ENCODE measurements at regions not wholly inside any gene's neighbourhood (a gene's known extent, or its start where the extent isn't known, plus 50 kb on each side); places are given as distances from the start of the nearest gene placed in this dataset.

DNA sequence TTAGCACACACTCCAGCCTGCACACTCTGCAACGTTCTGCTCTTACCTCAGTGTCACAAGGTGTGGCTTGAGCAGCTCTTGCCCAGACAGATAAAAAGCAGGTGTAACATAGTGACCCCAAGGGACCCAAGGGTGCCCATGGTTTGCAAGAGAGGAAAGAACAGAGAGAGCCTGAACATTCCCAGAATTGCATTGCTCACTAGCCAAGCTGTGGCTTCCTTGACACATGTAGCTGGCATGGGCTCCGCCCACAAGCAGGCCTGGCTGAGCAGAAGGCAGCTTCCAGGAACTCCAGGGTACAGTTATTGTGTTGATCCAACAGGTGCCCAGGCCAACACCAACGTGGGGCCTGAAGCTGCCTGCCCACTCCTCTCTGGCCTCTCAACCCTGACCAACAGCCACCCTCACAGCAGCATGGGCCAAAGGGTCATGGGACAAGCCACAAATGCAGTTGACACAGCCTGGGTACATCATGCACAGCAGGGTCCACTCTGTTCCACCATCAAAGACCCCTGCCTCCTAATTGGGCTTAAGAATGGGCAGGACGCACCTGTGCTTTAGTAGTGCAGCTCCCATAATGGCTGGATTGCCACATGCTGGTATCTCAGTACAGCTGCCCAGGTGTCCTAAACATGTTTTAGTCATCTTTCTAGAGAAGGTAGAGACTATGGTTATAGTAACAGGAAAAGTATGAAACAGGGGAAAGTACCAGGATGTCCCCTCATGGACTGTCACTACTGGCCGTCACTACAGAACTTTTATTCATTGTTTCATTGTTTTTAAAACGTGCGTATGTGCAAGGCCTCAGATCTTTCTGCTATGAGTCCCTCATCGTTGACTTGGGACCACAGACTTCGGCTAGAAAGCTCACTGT, 73.7 kb upstream of the ACSL1 start:
- TF ChIP-seq, protein P1, sequence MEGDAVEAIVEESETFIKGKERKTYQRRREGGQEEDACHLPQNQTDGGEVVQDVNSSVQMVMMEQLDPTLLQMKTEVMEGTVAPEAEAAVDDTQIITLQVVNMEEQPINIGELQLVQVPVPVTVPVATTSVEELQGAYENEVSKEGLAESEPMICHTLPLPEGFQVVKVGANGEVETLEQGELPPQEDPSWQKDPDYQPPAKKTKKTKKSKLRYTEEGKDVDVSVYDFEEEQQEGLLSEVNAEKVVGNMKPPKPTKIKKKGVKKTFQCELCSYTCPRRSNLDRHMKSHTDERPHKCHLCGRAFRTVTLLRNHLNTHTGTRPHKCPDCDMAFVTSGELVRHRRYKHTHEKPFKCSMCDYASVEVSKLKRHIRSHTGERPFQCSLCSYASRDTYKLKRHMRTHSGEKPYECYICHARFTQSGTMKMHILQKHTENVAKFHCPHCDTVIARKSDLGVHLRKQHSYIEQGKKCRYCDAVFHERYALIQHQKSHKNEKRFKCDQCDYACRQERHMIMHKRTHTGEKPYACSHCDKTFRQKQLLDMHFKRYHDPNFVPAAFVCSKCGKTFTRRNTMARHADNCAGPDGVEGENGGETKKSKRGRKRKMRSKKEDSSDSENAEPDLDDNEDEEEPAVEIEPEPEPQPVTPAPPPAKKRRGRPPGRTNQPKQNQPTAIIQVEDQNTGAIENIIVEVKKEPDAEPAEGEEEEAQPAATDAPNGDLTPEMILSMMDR (IDR thresholded peaks at IDR 0.05 in 2 of 3, conservative IDR thresholded peaks at IDR 0.05 in 1 of 3; ENCODE audit: control insufficient read depth in 2 of 3, extremely low read depth in 1 of 3, insufficient read depth in 1 of 3, low read depth in 3 of 3, low read length in 3 of 3) = no peak
- no peak for TF ChIP-seq POLR2A (IDR thresholded peaks at IDR 0.05; ENCODE audit: low read depth, low read length)
- no peak for TF ChIP-seq NFYA (IDR thresholded peaks at IDR 0.05; ENCODE audit: borderline replicate concordance, low read depth, low read length)
- TF ChIP-seq, protein P2, sequence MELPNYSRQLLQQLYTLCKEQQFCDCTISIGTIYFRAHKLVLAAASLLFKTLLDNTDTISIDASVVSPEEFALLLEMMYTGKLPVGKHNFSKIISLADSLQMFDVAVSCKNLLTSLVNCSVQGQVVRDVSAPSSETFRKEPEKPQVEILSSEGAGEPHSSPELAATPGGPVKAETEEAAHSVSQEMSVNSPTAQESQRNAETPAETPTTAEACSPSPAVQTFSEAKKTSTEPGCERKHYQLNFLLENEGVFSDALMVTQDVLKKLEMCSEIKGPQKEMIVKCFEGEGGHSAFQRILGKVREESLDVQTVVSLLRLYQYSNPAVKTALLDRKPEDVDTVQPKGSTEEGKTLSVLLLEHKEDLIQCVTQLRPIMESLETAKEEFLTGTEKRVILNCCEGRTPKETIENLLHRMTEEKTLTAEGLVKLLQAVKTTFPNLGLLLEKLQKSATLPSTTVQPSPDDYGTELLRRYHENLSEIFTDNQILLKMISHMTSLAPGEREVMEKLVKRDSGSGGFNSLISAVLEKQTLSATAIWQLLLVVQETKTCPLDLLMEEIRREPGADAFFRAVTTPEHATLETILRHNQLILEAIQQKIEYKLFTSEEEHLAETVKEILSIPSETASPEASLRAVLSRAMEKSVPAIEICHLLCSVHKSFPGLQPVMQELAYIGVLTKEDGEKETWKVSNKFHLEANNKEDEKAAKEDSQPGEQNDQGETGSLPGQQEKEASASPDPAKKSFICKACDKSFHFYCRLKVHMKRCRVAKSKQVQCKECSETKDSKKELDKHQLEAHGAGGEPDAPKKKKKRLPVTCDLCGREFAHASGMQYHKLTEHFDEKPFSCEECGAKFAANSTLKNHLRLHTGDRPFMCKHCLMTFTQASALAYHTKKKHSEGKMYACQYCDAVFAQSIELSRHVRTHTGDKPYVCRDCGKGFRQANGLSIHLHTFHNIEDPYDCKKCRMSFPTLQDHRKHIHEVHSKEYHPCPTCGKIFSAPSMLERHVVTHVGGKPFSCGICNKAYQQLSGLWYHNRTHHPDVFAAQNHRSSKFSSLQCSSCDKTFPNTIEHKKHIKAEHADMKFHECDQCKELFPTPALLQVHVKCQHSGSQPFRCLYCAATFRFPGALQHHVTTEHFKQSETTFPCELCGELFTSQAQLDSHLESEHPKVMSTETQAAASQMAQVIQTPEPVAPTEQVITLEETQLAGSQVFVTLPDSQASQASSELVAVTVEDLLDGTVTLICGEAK (IDR thresholded peaks at IDR 0.05; ENCODE audit: borderline replicate concordance) = no peak
- no peak for TF ChIP-seq POLR2AphosphoS5 (IDR thresholded peaks at IDR 0.05; ENCODE audit: low read length)
- TF ChIP-seq CBFB (IDR thresholded peaks at IDR 0.05; ENCODE audit: low read depth) = no peak
- TF ChIP-seq FOXM1 (IDR thresholded peaks at IDR 0.05; ENCODE audit: low read depth, low read length) = no peak
- TF ChIP-seq, protein P3, sequence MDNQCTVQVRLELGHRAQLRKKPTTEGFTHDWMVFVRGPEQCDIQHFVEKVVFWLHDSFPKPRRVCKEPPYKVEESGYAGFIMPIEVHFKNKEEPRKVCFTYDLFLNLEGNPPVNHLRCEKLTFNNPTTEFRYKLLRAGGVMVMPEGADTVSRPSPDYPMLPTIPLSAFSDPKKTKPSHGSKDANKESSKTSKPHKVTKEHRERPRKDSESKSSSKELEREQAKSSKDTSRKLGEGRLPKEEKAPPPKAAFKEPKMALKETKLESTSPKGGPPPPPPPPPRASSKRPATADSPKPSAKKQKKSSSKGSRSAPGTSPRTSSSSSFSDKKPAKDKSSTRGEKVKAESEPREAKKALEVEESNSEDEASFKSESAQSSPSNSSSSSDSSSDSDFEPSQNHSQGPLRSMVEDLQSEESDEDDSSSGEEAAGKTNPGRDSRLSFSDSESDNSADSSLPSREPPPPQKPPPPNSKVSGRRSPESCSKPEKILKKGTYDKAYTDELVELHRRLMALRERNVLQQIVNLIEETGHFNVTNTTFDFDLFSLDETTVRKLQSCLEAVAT (IDR thresholded peaks at IDR 0.05) = no peak
- no peak for TF ChIP-seq RAD21 (IDR thresholded peaks at IDR 0.05; ENCODE audit: insufficient read depth, low read depth, low read length)
- TF ChIP-seq, protein P4, sequence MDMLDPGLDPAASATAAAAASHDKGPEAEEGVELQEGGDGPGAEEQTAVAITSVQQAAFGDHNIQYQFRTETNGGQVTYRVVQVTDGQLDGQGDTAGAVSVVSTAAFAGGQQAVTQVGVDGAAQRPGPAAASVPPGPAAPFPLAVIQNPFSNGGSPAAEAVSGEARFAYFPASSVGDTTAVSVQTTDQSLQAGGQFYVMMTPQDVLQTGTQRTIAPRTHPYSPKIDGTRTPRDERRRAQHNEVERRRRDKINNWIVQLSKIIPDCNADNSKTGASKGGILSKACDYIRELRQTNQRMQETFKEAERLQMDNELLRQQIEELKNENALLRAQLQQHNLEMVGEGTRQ (IDR thresholded peaks at IDR 0.05; ENCODE audit: borderline replicate concordance, low read depth, low read length) = no peak
- no peak for TF ChIP-seq SIN3A (IDR thresholded peaks at IDR 0.05; ENCODE audit: low read depth, low read length)
